ENCODE measurements at regions not wholly inside any gene's neighbourhood (a gene's known extent, or its start where the extent isn't known, plus 50 kb on each side); places are given as distances from the start of the nearest gene placed in this dataset.
A peak's percentile ranks its signal among the peaks of the same experiment; 100 is the strongest.

GRCh38 chr4:138938366-138938690 is 77.3 kb upstream of the NOCT start:
- DNase-seq: no peak
- TF ChIP-seq CTCF (IDR thresholded peaks at IDR 0.05): no peak
- Mint-ChIP-seq H3K36me3 (ENCODE audit: low read depth) (no peaks in the 10 kb centered on the region), H3K27me3 (no peaks in the 10 kb centered on the region), H3K27ac (no peak overlapping the region), H3K4me1 (ENCODE audit: low read depth) (no peaks in the 10 kb centered on the region), H3K9me3 (no peaks in the 10 kb centered on the region), H3K4me3 (no peak overlapping the region)
- no peak for ATAC-seq
- POLR2A ChIA-PET: no interaction called here
- intact Hi-C loops (cut with micrococcal nuclease): no loop called here
- CTCF ChIA-PET: interaction anchor here (0.8 to 1.6 kb wide), 5 partner anchors 16 to 258 kb away, joined by 3 to 6 read pairs (median 3); no protein-coding TSS in a partner anchor

- Mint-ChIP-seq H3K9me3 (no peaks in the 10 kb centered on the region), H3K27ac (no peak overlapping the region), H3K36me3 (ENCODE audit: low read depth) (no peaks in the 10 kb centered on the region), H3K4me3 (no peak overlapping the region), H3K27me3 (peaks cover 1% of the 10 kb centered on the region), H3K4me1 (ENCODE audit: low read depth) (no peaks in the 10 kb centered on the region)
- ChIA-PET POLR2A (no interaction called here), CTCF (interaction anchor here (2.0 kb wide), 1 partner anchor 15 kb away, joined by 5 read pairs; no protein-coding TSS in a partner anchor)
- DNase-seq (no peak), ATAC-seq (no peak)
- intact Hi-C loops (cut with micrococcal nuclease): no loop called here
- no peak for TF ChIP-seq CTCF (IDR thresholded peaks at IDR 0.05)
Measured at GRCh38 chr4:138935135-138935807, 80.3 kb upstream of the NOCT start.

- POLR2A ChIA-PET: no interaction called here
- Mint-ChIP-seq H3K9me3 (no peaks in the 10 kb centered on the region), H3K36me3 (ENCODE audit: low read depth) (no peaks in the 10 kb centered on the region), H3K27ac (no peak overlapping the region), H3K4me1 (ENCODE audit: low read depth) (no peaks in the 10 kb centered on the region), H3K4me3 (no peak overlapping the region), H3K27me3 (no peaks in the 10 kb centered on the region)
- DNase-seq (no peak), ATAC-seq (no peak)
- intact Hi-C loops (cut with micrococcal nuclease): no loop called here
- TF ChIP-seq CTCF (IDR thresholded peaks at IDR 0.05): no peak
- CTCF ChIA-PET: no interaction called here
Measured at GRCh38 chr4:138927072-138927471, 88.5 kb upstream of the NOCT start.

- no peaks in the 10 kb centered on the region for H3K9me3 Mint-ChIP-seq
- H3K27me3 Mint-ChIP-seq: no peaks in the 10 kb centered on the region
- H3K4me3 Mint-ChIP-seq: no peak overlapping the region
- no peak for ATAC-seq
- intact Hi-C loops (cut with micrococcal nuclease): no loop called here
- no peak overlapping the region for H3K27ac Mint-ChIP-seq
- no peaks in the 10 kb centered on the region for H3K36me3 Mint-ChIP-seq (ENCODE audit: low read depth)
- CTCF ChIA-PET: no interaction called here
- no peak for DNase-seq
- POLR2A ChIA-PET: no interaction called here
- no peak for TF ChIP-seq CTCF (IDR thresholded peaks at IDR 0.05)
- no peaks in the 10 kb centered on the region for H3K4me1 Mint-ChIP-seq (ENCODE audit: low read depth)
Measured at GRCh38 chr4:138925495-138925894, 90.1 kb upstream of the NOCT start.

- H3K4me1 Mint-ChIP-seq (ENCODE audit: low read depth): no peaks in the 10 kb centered on the region
Measured at GRCh38 chr4:138919094-138919936, 96.3 kb upstream of the NOCT start.

More at GRCh38 chr4:138919094-138919936, 96.3 kb upstream of the NOCT start:
- intact Hi-C loops (cut with micrococcal nuclease): no loop called here
- no peaks in the 10 kb centered on the region for H3K36me3 Mint-ChIP-seq (ENCODE audit: low read depth)
- H3K4me3 Mint-ChIP-seq: no peak overlapping the region
- H3K27ac Mint-ChIP-seq: no peak overlapping the region
- CTCF ChIA-PET: interaction anchor here (0.7 to 1.6 kb wide), 7 partner anchors 10 to 238 kb away, joined by 3 to 10 read pairs (median 4); no protein-coding TSS in a partner anchor
- DNase-seq (peak; percentile 79), ATAC-seq (peak; percentile 86)
- peaks cover 3% of the 10 kb centered on the region for H3K27me3 Mint-ChIP-seq
- no peaks in the 10 kb centered on the region for H3K9me3 Mint-ChIP-seq
- POLR2A ChIA-PET: no interaction called here
- peak; percentile 86 for TF ChIP-seq CTCF (IDR thresholded peaks at IDR 0.05)
